ENCODE measurements at regions not wholly inside any gene's neighbourhood (a gene's known extent, or its start where the extent isn't known, plus 50 kb on each side); places are given as distances from the start of the nearest gene placed in this dataset.

GRCh38 chr15:26358708-26359107 lies 414.2 kb downstream of the GABRB3 start:
- no peak for DNase-seq
- Histone ChIP-seq H3K9me3 (no peaks in the 10 kb centered on the region), H3K27me3 (no peaks in the 10 kb centered on the region), H3K9ac (ENCODE audit: low read depth in 2 of 2, low read length in 2 of 2) (no peak overlapping the region), H3K4me3 (no peak overlapping the region), H3K36me3 (no peaks in the 10 kb centered on the region), H3K27ac (no peak overlapping the region), H3K4me1 (no peaks in the 10 kb centered on the region)
- TF ChIP-seq, protein P1, sequence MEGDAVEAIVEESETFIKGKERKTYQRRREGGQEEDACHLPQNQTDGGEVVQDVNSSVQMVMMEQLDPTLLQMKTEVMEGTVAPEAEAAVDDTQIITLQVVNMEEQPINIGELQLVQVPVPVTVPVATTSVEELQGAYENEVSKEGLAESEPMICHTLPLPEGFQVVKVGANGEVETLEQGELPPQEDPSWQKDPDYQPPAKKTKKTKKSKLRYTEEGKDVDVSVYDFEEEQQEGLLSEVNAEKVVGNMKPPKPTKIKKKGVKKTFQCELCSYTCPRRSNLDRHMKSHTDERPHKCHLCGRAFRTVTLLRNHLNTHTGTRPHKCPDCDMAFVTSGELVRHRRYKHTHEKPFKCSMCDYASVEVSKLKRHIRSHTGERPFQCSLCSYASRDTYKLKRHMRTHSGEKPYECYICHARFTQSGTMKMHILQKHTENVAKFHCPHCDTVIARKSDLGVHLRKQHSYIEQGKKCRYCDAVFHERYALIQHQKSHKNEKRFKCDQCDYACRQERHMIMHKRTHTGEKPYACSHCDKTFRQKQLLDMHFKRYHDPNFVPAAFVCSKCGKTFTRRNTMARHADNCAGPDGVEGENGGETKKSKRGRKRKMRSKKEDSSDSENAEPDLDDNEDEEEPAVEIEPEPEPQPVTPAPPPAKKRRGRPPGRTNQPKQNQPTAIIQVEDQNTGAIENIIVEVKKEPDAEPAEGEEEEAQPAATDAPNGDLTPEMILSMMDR (IDR thresholded peaks at IDR 0.05), result no peak
- intact Hi-C loops (cut with DNase I), result no loop called here

DNA sequence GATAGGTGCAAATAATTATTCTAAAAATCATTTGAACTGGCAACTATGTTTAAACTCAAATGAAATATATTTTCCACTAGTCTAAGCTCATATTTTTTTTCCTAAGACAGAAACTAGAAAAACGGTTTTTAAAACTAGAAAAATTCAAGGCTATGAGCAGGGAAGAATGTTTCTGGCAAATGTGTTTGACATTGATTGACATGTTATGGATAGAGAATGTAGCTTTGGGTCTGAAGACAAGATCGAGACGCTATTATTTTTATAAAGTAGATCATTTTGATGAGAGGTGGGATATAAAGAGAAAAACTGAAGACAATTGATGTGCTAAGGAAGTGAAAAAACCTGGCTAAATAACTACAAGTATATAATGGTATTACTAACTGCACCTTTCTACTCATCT lies 415.2 kb downstream of the GABRB3 start:
- TF ChIP-seq, protein P1 (IDR thresholded peaks at IDR 0.05), result no peak
- intact Hi-C loops (cut with DNase I), result no loop called here
- no peaks in the 10 kb centered on the region for H3K27me3 ChIP-seq

GRCh38 chr15:26355472-26356074 lies 417.3 kb downstream of the GABRB3 start:
- TF ChIP-seq, protein P1 (IDR thresholded peaks at IDR 0.05), result no peak
- Histone ChIP-seq H3K36me3 (no peaks in the 10 kb centered on the region), H3K9me3 (no peaks in the 10 kb centered on the region), H3K4me3 (no peak overlapping the region), H3K9ac (ENCODE audit: low read depth in 2 of 2, low read length in 2 of 2) (no peak overlapping the region), H3K4me1 (no peaks in the 10 kb centered on the region), H3K27ac (no peak overlapping the region), H3K27me3 (no peaks in the 10 kb centered on the region)
- intact Hi-C loops (cut with DNase I), result no loop called here
- DNase-seq, result no peak

More for the DNA sequence above, 415.2 kb downstream of the GABRB3 start:
- H3K4me3 ChIP-seq, result no peak overlapping the region
- no peaks in the 10 kb centered on the region for H3K36me3 ChIP-seq
- no peak overlapping the region for H3K27ac ChIP-seq
- H3K9ac ChIP-seq (ENCODE audit: low read depth in 2 of 2, low read length in 2 of 2), result no peak overlapping the region
- no peaks in the 10 kb centered on the region for H3K4me1 ChIP-seq
- H3K9me3 ChIP-seq, result no peaks in the 10 kb centered on the region
- DNase-seq, result no peak

DNA sequence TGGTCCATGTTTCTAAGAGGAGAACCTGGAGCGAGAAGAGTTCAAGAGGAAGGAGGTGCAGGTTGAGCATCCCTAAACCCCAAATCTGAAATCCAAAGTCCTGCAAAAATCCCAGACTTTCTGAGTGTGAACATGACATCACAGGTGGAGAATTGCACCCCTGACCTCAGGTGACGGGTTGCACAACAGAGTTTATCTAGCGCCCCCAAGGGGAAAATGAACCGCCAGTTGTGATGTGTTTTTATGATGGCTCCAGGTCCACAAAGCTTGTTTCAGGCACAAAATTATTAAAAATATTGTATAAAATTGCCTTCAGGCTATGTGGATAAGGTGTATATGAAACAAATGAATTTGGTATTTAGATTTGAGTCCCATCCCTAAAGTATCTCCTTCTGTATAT lies 420.0 kb downstream of the GABRB3 start:
- Histone ChIP-seq H3K9ac (ENCODE audit: low read depth in 2 of 2, low read length in 2 of 2) (no peak overlapping the region), H3K9me3 (no peaks in the 10 kb centered on the region), H3K4me1 (no peaks in the 10 kb centered on the region), H3K27me3 (no peaks in the 10 kb centered on the region), H3K4me3 (no peak overlapping the region), H3K27ac (no peak overlapping the region), H3K36me3 (no peaks in the 10 kb centered on the region)
- intact Hi-C loops (cut with DNase I), result no loop called here
- TF ChIP-seq, protein P1 (IDR thresholded peaks at IDR 0.05), result no peak
- DNase-seq, result no peak

- TF ChIP-seq, protein P1 (IDR thresholded peaks at IDR 0.05), result no peak
- H3K4me3 ChIP-seq, result no peak overlapping the region
- H3K9ac ChIP-seq (ENCODE audit: low read depth in 2 of 2, low read length in 2 of 2), result no peak overlapping the region
- no peaks in the 10 kb centered on the region for H3K36me3 ChIP-seq
- no peak overlapping the region for H3K27ac ChIP-seq
- no peaks in the 10 kb centered on the region for H3K9me3 ChIP-seq
- intact Hi-C loops (cut with DNase I), result no loop called here
- no peaks in the 10 kb centered on the region for H3K27me3 ChIP-seq
- H3K4me1 ChIP-seq, result no peaks in the 10 kb centered on the region
- no peak for DNase-seq
These were observed 420.5 kb downstream of the GABRB3 start for GRCh38 chr15:26352406-26352805.

All from colonic mucosa (tissue), 4 donors.